ENCODE measurements at regions not wholly inside any gene's neighbourhood (a gene's known extent, or its start where the extent isn't known, plus 50 kb on each side); places are given as distances from the start of the nearest gene placed in this dataset.

DNA sequence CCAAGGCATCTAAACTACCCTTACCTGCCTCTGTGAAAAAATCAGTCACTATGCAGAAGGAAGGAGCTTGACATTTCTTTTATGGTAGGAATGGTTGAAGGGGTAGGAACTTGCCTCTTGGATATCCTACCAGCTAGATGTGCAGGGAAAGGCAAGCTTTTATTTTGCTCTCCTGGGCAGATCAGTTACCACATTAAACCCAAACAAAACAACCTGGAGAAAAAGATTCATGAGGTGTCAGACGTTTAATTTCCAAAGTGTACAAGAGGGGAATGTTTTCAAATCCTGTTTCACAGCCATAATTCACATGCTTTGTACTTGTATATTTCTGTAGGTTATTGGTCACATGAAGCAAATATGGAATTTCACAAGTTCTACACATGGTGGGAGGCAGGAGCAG lies 67.0 kb upstream of the IFNG-AS1 start:
- H3K27me3 Mint-ChIP-seq (ENCODE audit: low read depth): peaks cover 3% of the 10 kb centered on the region
- no peaks in the 10 kb centered on the region for H3K9me3 Mint-ChIP-seq
- no peak for DNase-seq (ENCODE audit: low spot score)
- no peak overlapping the region for H3K4me3 Mint-ChIP-seq
- peaks cover 9% of the 10 kb centered on the region for H3K4me1 Mint-ChIP-seq (ENCODE audit: low read depth)
- H3K36me3 Mint-ChIP-seq (ENCODE audit: low read depth): no peaks in the 10 kb centered on the region
- H3K27ac Mint-ChIP-seq: no peak overlapping the region

DNA sequence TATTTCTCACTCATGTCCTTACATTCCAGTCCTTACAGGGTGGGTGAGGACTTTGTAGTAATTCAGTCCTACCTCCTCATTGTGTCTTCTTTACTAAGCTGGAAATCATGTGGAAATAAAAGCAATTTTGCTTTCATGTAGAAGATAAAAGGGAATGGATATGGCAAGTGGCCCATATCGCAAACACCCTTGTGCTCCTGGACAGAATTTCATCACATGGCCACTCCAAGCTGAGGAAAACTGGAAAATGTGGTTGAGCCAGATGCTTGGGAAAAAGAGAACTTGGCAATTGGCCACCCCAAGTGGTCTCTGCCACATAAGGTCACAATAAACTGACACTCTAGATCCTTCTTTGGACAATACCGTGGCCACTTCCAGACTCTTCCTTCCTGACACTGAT lies 64.2 kb upstream of the IFNG-AS1 start:
- Mint-ChIP-seq H3K9me3 (no peaks in the 10 kb centered on the region), H3K27me3 (ENCODE audit: low read depth) (peaks cover 8% of the 10 kb centered on the region), H3K36me3 (ENCODE audit: low read depth) (no peaks in the 10 kb centered on the region), H3K4me1 (ENCODE audit: low read depth) (peaks cover 9% of the 10 kb centered on the region), H3K4me3 (no peak overlapping the region), H3K27ac (no peak overlapping the region)
- no peak for DNase-seq (ENCODE audit: low spot score)

DNA sequence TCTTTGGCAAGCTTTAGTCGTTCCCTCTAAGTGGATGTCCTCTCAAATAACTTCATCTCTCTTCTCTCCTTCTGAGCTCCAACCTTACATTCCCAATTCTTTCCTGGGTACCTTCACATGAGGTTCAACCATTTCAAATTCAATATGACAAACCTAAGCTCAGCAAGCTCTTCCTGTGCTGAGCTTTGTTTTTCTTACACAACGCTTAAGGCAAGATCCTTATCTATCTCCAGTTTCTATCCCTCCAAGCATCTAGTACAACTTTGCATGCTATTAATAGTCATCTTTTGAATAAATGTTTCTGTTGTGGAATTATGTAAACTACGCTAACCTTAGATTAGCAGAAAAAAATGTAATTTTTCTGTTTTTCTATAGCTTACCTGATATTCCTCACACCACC lies 63.7 kb upstream of the IFNG-AS1 start:
- H3K27ac Mint-ChIP-seq: no peak overlapping the region
- peaks cover 9% of the 10 kb centered on the region for H3K4me1 Mint-ChIP-seq (ENCODE audit: low read depth)
- peaks cover 10% of the 10 kb centered on the region for H3K27me3 Mint-ChIP-seq (ENCODE audit: low read depth)
- DNase-seq (ENCODE audit: low spot score): no peak
- no peak overlapping the region for H3K4me3 Mint-ChIP-seq
- no peaks in the 10 kb centered on the region for H3K36me3 Mint-ChIP-seq (ENCODE audit: low read depth)
- no peaks in the 10 kb centered on the region for H3K9me3 Mint-ChIP-seq

DNA sequence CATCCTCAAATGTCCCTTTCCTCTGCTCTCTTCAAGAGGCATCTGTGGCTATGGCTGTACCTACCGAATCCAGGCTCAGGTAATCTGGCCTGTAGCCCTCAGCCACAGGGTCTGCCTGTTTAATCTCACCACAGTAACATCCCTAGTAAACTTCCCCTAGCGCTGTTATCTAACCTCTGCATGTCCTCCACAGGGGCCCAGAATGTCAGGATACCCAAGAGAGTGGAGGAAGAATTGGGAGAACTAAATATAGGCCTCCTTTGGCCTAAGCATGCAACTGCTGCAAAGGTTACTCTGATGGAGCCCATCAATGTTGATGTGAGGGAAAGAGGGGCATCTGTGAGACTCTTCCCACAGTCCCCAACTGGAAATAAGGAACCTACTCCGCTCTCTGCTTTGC lies 63.2 kb upstream of the IFNG-AS1 start:
- peaks cover 9% of the 10 kb centered on the region for H3K4me1 Mint-ChIP-seq (ENCODE audit: low read depth)
- no peaks in the 10 kb centered on the region for H3K36me3 Mint-ChIP-seq (ENCODE audit: low read depth)
- H3K4me3 Mint-ChIP-seq: no peak overlapping the region
- H3K27ac Mint-ChIP-seq: no peak overlapping the region
- no peaks in the 10 kb centered on the region for H3K9me3 Mint-ChIP-seq
- H3K27me3 Mint-ChIP-seq (ENCODE audit: low read depth): peaks cover 10% of the 10 kb centered on the region
- no peak for DNase-seq (ENCODE audit: low spot score)

DNA sequence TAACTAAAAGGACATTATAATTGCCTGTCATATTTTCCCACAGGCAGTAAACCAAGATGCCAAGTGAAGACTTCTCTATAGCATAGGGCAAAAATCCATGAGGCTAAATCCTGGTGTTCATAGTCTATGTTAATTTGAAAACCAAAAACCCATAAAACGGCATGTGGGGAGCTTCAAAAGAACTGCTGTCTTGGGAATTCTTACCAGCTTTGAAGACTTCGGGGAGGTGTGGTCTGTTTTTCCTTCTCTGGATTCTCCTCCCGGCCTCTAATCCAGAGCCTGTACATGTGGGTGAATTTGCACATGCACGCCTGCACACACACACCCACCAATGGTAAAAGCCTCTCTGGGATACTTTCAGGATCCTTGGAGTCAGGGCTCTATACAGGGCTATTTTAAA lies 61.9 kb upstream of the IFNG-AS1 start:
- peaks cover 9% of the 10 kb centered on the region for H3K4me1 Mint-ChIP-seq (ENCODE audit: low read depth)
- H3K9me3 Mint-ChIP-seq: no peaks in the 10 kb centered on the region
- peaks cover 10% of the 10 kb centered on the region for H3K27me3 Mint-ChIP-seq (ENCODE audit: low read depth)
- DNase-seq (ENCODE audit: low spot score): no peak
- H3K36me3 Mint-ChIP-seq (ENCODE audit: low read depth): no peaks in the 10 kb centered on the region
- no peak overlapping the region for H3K4me3 Mint-ChIP-seq
- H3K27ac Mint-ChIP-seq: no peak overlapping the region

DNA sequence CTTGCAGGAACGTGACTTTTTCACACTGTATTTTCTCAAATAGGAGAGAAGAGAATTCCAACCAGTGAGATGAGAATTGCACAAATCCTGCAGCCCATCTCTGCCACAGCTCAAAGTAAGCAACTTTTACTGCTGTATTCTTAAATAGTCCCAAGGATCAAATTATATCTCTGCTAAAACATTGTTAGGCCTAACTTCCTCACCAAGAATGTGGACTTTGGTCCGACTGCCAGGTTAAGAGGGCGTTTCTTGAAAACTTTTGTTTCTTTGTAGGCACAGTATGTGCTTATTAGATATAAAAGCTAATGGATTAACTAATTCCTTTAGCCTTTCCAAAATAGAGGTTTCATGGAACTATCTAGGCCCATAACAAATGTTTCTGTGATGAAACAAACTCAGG lies 61.4 kb upstream of the IFNG-AS1 start:
- Mint-ChIP-seq H3K9me3 (no peaks in the 10 kb centered on the region), H3K4me3 (no peak overlapping the region), H3K36me3 (ENCODE audit: low read depth) (no peaks in the 10 kb centered on the region), H3K27me3 (ENCODE audit: low read depth) (peaks cover 9% of the 10 kb centered on the region), H3K27ac (no peak overlapping the region), H3K4me1 (ENCODE audit: low read depth) (peaks cover 9% of the 10 kb centered on the region)
- no peak for DNase-seq (ENCODE audit: low spot score)

DNA sequence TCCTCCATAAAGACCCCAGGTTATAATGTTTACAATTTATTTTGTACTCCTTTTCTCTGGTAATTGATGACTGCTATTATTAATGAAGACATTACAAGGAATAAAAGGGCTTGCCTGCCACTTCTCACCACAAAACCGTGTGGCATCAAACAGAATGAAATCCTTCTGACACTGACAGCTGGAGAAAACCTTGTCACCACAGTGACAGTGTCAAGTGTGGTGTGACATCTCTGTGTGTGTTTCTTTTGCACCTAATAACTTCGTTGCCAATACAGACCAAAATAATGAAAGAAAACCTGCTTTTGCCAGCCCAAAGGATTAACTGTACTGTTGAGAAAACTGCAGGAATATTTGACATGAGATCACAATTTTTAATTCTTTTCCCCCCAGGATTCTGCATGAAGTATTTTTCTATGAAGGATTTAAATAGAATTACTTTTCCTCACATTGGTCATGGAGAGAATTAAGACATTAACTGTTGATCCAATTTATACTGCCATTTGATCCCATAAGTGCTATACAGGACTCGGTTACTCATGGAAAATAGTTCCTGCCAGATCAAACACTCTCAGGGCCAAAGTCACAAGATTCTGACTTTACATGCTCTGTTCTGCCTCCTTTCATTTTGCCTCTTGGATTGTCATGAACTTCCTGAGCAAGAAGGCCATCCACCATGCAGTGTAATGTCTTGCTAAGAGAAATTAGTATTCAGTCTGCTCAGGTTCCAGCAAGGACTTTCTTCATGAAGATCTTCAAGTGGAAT lies 60.4 kb upstream of the IFNG-AS1 start:
- peaks cover 9% of the 10 kb centered on the region for H3K4me1 Mint-ChIP-seq (ENCODE audit: low read depth)
- no peak for DNase-seq (ENCODE audit: low spot score)
- no peaks in the 10 kb centered on the region for H3K9me3 Mint-ChIP-seq
- no peak overlapping the region for H3K27ac Mint-ChIP-seq
- no peak overlapping the region for H3K4me3 Mint-ChIP-seq
- H3K36me3 Mint-ChIP-seq (ENCODE audit: low read depth): no peaks in the 10 kb centered on the region
- H3K27me3 Mint-ChIP-seq (ENCODE audit: low read depth): peaks cover 9% of the 10 kb centered on the region

DNA sequence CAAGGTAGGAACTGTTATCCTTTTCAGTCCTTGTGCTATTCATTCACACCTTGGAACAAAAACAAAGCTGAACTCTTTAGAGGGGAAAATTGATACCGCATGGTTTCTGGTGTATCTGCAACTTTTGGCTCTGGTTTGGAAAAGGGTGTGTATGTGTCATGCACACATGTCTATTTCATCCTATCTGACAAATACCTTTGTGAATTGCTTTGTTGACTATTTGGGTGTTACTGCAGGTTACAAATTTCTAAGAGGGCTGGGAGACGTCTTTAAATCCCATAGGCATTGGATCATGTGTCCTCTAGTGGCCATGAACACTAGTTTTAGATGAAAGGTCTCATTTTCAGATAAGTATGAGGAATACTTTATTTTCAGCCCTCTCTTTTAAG lies 59.9 kb upstream of the IFNG-AS1 start:
- Mint-ChIP-seq H3K4me1 (ENCODE audit: low read depth) (peaks cover 9% of the 10 kb centered on the region), H3K36me3 (ENCODE audit: low read depth) (no peaks in the 10 kb centered on the region), H3K9me3 (no peaks in the 10 kb centered on the region), H3K27me3 (ENCODE audit: low read depth) (peaks cover 9% of the 10 kb centered on the region), H3K4me3 (no peak overlapping the region), H3K27ac (no peak overlapping the region)
- no peak for DNase-seq (ENCODE audit: low spot score)

DNA sequence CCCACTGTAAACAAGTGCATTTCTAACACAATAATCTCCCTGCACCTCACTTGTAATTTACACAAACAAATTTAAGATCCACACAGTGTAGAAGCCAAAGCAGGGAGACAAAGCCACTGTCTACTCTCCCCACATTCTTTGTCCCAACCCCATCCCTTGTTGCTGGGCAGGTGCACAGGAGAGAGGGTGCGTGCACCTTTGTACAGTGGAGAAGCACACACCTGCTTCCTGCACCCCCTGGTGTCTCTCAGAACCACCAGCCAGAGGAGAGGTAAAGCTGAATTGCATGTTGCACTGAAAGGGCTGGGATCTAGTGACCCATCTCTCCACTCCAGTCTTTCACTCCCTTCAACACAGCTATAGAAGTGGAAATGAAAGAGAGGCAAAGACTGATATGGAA lies 51.4 kb upstream of the IFNG-AS1 start:
- H3K36me3 Mint-ChIP-seq (ENCODE audit: low read depth): no peaks in the 10 kb centered on the region
- H3K4me3 Mint-ChIP-seq: no peak overlapping the region
- H3K27ac Mint-ChIP-seq: no peak overlapping the region
- no peaks in the 10 kb centered on the region for H3K4me1 Mint-ChIP-seq (ENCODE audit: low read depth)
- peaks cover 14% of the 10 kb centered on the region for H3K27me3 Mint-ChIP-seq (ENCODE audit: low read depth)
- DNase-seq (ENCODE audit: low spot score): no peak
- no peaks in the 10 kb centered on the region for H3K9me3 Mint-ChIP-seq

All from T-helper 2 cell treated with Interferon-gamma antibody and Interleukin-4, amounts not matched to agents 5 μg/mL and 100 μg/mL, for 36 hours (primary cell).